DND-41 (cell line): ENCODE measurements at regions not wholly inside any gene's neighbourhood (a gene's known extent, or its start where the extent isn't known, plus 50 kb on each side); places are given as distances from the start of the nearest gene placed in this dataset.

Experiments
- ATAC-seq: fragments of 200-7000 bp; cut with Tn5 transposase; 3 replicates; pipeline ENCODE4 v1.9.1; 2021; ENCODE audit warnings: low read depth; ENCODE audit not compliant: insufficient read depth
- DNase-seq: peaks from one replicate; pipeline ENCODE4 v3.0.0-alpha.2; 2020
- H2AFZ ChIP-seq: 2 replicates; pipeline ENCODE4 v1.6.0; 2012; ENCODE audit warnings: low read depth, low read length
- H3K27ac ChIP-seq: 2 replicates; pipeline ENCODE4 v1.5.1; 2012; ENCODE audit warnings: low read length, inconsistent platforms
- H3K27me3 ChIP-seq: fragments of 200-600 bp; sonication (generic); 2 replicates; pipeline ENCODE4 v1.6.0; 2012; ENCODE audit warnings: low read length, mild to moderate bottlenecking, inconsistent platforms; ENCODE audit not compliant: insufficient read depth, poor library complexity
- H3K36me3 ChIP-seq: 2 replicates; pipeline ENCODE4 v1.5.1; 2012; ENCODE audit warnings: low read length, inconsistent platforms; ENCODE audit not compliant: insufficient read depth
- H3K4me1 ChIP-seq: 2 replicates; pipeline ENCODE4 v1.5.1; 2012; ENCODE audit warnings: mild to moderate bottlenecking, low read length; ENCODE audit not compliant: insufficient read depth
- H3K4me2 ChIP-seq: 2 replicates; pipeline ENCODE4 v1.6.0; 2012; ENCODE audit warnings: mild to moderate bottlenecking, moderate library complexity, low read length, inconsistent platforms; ENCODE audit not compliant: insufficient read depth
- H3K4me3 ChIP-seq, 2 experiments: fragments of 200-600 bp in 1 of 2; shearing (Covaris generic) in 1 of 2; 2 replicates each; pipeline ENCODE4 v1.5.1; 2012 to 2016; ENCODE audit warnings: inconsistent platforms in 2 of 2, low read length in 2 of 2, mild to moderate bottlenecking in 2 of 2, low read depth in 1 of 2, moderate library complexity in 1 of 2
- H3K79me2 ChIP-seq: 2 replicates; pipeline ENCODE4 v1.6.0; 2012; ENCODE audit warnings: low read length, inconsistent platforms; ENCODE audit not compliant: insufficient read depth
- H3K9ac ChIP-seq: 2 replicates; pipeline ENCODE4 v1.6.0; 2012; ENCODE audit warnings: low read depth, mild to moderate bottlenecking, inconsistent platforms, low read length, moderate library complexity
- H3K9me3 ChIP-seq: 2 replicates; pipeline ENCODE4 v1.5.1; 2012; ENCODE audit warnings: low read length, moderate library complexity, mild to moderate bottlenecking, inconsistent platforms; ENCODE audit not compliant: insufficient read depth, severe bottlenecking
- H4K20me1 ChIP-seq: 2 replicates; pipeline ENCODE4 v1.6.0; 2012; ENCODE audit warnings: low read length; ENCODE audit not compliant: insufficient read depth
- CTCF ChIP-seq: IDR thresholded peaks from 2 replicates; pipeline ENCODE4 v1.5.1; 2012; ENCODE audit warnings: borderline replicate concordance, low read length, moderate library complexity, mild to moderate bottlenecking; ENCODE audit not compliant: poor library complexity, severe bottlenecking; ENCODE audit errors: extremely low read depth
- EZH2 ChIP-seq: IDR thresholded peaks from 3 replicates; pipeline ENCODE4 v1.6.1; 2012; ENCODE audit warnings: borderline replicate concordance, low read depth, mild to moderate bottlenecking, moderate library complexity, low read length, inconsistent platforms; ENCODE audit not compliant: severe bottlenecking

GRCh38 chr10:44435196-44435595 is 50.3 kb upstream of the CXCL12 start:
- H2AFZ ChIP-seq, result no peak overlapping the region
- no peaks in the 10 kb centered on the region for H3K27me3 ChIP-seq
- TF ChIP-seq CTCF, result no peak
- no peak for TF ChIP-seq EZH2
- ATAC-seq (no peak), DNase-seq (no peak)
- H3K36me3 ChIP-seq, result no peaks in the 10 kb centered on the region
- no peaks in the 10 kb centered on the region for H4K20me1 ChIP-seq
- H3K9ac ChIP-seq, result no peak overlapping the region
- no peaks in the 10 kb centered on the region for H3K79me2 ChIP-seq
- H3K4me3 ChIP-seq, result no peak overlapping the region
- H3K9me3 ChIP-seq, result no peaks in the 10 kb centered on the region
- H3K4me2 ChIP-seq, result no peak overlapping the region
- H3K27ac ChIP-seq, result no peak overlapping the region
- no peaks in the 10 kb centered on the region for H3K4me1 ChIP-seq

GRCh38 chr10:44436240-44436639 is 51.3 kb upstream of the CXCL12 start:
- no peak overlapping the region for H3K27ac ChIP-seq
- no peak overlapping the region for H3K9ac ChIP-seq
- no peaks in the 10 kb centered on the region for H3K79me2 ChIP-seq
- H4K20me1 ChIP-seq, result no peaks in the 10 kb centered on the region
- no peak overlapping the region for H2AFZ ChIP-seq
- H3K9me3 ChIP-seq, result no peaks in the 10 kb centered on the region
- no peaks in the 10 kb centered on the region for H3K36me3 ChIP-seq
- no peak for TF ChIP-seq CTCF
- no peak for TF ChIP-seq EZH2
- H3K27me3 ChIP-seq, result no peaks in the 10 kb centered on the region
- no peak overlapping the region for H3K4me2 ChIP-seq
- no peak for ATAC-seq
- H3K4me3 ChIP-seq, result no peak overlapping the region
- no peak for DNase-seq
- no peaks in the 10 kb centered on the region for H3K4me1 ChIP-seq

- no peaks in the 10 kb centered on the region for H3K9me3 ChIP-seq
- no peaks in the 10 kb centered on the region for H3K4me1 ChIP-seq
- no peak overlapping the region for H3K27ac ChIP-seq
- H4K20me1 ChIP-seq, result no peaks in the 10 kb centered on the region
- no peak overlapping the region for H2AFZ ChIP-seq
- ATAC-seq (no peak), DNase-seq (no peak)
- H3K79me2 ChIP-seq, result no peaks in the 10 kb centered on the region
- H3K27me3 ChIP-seq, result no peaks in the 10 kb centered on the region
- H3K4me2 ChIP-seq, result no peak overlapping the region
- H3K4me3 ChIP-seq, result no peak overlapping the region
- H3K9ac ChIP-seq, result no peak overlapping the region
- TF ChIP-seq EZH2 (no peak), CTCF (no peak)
- H3K36me3 ChIP-seq, result no peaks in the 10 kb centered on the region
Measured at GRCh38 chr10:44437840-44438511, 53.1 kb upstream of the CXCL12 start.
